ENCODE measurements at regions not wholly inside any gene's neighbourhood (a gene's known extent, or its start where the extent isn't known, plus 50 kb on each side); places are given as distances from the start of the nearest gene placed in this dataset.

GRCh38 chr11:28798286-28798685, 690.1 kb downstream of the METTL15 start:
- DNase-seq, result no peak

DNA sequence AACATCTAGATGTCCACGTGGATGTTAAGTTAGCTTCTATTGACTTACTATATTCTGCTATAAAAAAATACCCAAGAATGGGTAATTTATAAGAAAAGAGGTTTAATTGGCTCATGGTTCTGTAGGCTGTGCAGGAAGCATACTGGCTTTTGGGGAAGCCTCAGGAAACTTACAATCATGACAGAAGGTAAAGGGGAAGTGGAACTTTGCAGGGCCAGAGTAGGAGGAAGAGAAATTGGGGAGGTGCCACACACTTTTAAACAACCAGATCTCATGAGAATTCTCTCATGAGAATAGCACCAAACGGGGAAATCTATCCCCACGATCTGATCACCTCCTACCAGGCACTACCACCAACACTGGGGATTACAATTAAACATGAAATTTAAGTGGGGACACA, 689.3 kb downstream of the METTL15 start:
- no peak for DNase-seq

DNA sequence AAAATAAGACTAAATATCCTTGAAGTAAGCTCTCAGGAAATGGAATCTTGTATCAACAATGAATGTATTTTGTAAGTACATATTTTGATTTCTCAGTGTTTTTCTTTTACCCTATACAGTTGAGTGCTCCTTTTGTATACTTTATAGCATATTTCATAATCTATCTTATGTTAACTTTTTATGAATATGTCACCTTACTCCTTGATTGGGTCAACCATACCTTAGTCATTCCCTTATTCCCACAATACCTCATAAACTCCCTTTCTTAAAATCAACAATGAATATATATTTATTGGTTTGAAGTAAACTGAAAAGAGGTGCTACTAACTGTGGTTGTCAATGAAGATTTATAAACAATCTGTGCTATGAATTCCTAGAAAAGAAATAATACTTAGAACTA, 686.2 kb downstream of the METTL15 start:
- no peak for DNase-seq

DNA sequence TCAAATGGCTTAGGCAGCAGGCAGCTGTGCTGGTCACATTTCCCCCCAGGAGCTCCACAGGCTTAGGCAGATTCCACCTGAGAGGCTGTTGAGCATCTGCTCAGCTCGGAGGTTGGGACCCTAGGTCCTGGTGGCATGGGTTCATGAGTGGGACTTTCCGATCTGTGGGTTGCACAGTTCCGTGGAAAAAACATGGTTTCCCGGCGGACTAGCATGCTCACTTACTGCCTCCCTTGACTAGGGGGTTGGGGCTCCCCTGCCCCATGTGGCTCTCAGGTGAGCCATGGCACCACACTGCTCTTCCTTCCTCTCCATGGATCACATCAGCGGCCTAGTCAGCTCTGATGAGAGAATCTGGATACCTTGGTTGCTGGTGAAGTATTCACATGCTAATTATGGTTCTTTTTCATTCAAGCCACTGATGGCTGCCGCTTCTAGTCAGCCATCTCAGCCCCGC, 685.1 kb downstream of the METTL15 start:
- no peak for DNase-seq

GRCh38 chr11:28792856-28793255, 684.7 kb downstream of the METTL15 start:
- no peak for DNase-seq

DNA sequence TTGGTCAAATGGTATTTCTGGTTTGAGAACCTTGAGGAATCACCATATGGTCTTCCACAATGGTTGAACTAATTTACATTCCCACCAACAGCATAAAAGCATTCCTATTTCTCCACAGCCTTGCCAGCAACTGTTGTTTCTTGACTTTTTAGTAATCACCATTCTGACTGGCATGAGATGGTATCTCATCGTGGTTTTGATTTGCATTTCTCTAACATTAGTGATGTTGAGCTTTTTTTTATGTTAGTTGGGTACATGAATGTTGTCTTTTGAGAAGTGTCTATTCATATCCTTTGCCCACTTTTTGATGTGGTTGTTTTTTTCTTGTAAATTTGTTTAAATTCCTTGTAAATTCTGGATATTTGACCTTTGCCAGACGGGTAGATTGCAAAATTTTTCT, 679.7 kb downstream of the METTL15 start:
- DNase-seq, result peak; percentile 21

DNA sequence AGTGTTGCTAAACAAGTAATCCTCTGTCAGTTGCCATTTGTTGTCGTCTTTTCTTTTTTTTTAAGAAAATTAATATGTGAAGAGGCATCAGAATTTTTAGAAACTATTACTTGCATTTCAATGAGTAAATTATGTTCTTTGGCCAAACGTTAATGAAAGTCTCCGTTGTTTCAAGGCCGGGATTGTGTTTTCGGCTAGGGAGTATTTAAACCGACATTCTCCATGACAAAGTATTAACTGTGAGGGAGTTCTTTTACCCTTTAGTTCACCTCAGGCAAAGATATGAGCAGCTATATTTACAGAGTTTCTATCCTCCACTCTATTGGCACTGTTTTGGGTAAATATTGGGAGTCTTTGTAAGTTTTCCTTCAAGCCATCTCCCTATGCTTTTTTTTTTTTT, 668.9 kb downstream of the METTL15 start:
- no peak for DNase-seq

DNA sequence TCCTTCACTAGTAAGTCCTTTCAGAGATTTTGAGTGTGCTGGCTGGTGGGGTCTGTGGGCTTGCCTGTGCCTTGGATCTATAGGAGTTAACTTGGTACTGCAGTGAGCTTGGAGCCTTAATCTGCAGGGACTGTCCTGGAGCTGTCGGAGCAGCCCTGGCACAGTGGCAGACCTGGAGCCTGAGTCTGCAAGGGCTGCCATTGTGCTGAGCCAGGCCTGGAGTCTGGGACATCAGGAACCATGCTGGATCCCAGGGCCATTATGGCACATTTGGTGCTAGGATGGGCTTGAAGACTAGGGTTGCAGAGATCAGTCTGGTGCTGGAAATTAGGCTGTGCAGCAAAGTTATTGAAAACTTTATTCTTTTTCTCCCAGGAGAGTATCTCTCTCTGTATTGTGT, 665.4 kb downstream of the METTL15 start:
- no peak for DNase-seq

GRCh38 chr11:28770806-28771205, 662.6 kb downstream of the METTL15 start:
- DNase-seq, result no peak

- peak; percentile 64 for DNase-seq
Measured at GRCh38 chr11:28767574-28767973, 659.4 kb downstream of the METTL15 start.

- DNase-seq, result peak; percentile 30
Measured at GRCh38 chr11:28763876-28764275, 655.7 kb downstream of the METTL15 start.

- DNase-seq, result peak; percentile 33
Measured at GRCh38 chr11:28763151-28763550, 655.0 kb downstream of the METTL15 start.

GRCh38 chr11:28760676-28761390, 652.6 kb downstream of the METTL15 start:
- peak; percentile 26 for DNase-seq

GRCh38 chr11:28759311-28759710, 651.1 kb downstream of the METTL15 start:
- DNase-seq, result peak; percentile 52

DNA sequence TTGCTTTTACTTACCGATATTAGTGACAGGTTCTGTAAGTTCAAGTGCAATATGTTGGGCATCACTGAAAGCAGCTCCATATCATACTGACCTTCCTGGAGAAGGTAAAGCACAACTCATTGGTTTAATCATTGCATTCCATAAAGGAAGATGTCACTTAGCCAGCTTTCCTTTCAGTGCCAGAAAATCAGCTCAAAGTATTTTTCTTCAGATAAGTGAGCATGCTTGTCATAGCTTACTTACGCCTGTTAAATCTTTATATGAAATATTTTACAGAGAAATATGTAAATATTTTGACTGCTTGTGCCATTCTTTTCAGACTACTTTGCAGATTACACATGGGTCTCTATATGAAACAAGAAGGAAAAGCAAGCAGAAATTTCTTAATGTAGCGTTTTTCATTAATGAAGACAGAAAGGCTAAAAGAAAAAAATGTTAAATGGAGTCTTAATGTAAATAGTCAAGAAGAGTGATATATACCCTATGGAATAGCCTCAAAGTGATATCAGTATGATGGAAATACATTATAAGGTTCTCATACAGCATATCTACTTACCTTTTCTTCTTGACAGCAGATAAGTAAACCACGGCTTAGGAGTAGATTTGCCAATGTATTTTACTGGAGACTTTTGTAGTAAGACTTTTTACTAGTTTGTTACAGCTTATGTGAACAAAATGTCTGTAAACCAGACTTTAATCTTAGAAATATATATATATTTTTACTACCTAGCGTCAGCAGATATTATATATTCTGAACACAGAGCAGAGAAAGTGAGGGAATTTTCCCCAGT, 649.7 kb downstream of the METTL15 start:
- DNase-seq, result peak; percentile 87

GRCh38 chr11:28756977-28757376, 648.8 kb downstream of the METTL15 start:
- peak; percentile 89 for DNase-seq

DNA sequence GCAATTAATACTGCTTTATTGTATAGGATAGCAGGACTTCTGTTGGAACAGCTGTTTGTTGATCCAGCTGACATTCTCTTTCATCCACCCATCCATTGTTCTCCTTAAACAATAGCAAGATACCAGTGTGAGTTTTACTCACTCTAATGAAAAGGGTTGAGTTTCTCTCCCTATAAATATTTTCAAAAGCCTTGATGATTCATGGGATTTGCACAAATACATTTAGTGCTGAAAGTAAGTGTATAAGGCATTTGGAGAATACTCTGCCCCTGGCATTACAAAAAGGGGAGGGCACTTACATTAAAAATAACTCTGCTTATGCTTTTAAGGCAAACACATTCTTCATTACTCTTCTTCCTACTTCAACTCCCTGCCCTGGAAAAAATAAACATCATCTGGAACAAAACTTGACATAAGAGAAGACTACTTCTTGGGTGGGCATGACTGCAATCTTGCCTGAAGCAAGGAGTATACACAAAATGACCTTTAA, 634.9 kb downstream of the METTL15 start:
- DNase-seq, result no peak

DNA sequence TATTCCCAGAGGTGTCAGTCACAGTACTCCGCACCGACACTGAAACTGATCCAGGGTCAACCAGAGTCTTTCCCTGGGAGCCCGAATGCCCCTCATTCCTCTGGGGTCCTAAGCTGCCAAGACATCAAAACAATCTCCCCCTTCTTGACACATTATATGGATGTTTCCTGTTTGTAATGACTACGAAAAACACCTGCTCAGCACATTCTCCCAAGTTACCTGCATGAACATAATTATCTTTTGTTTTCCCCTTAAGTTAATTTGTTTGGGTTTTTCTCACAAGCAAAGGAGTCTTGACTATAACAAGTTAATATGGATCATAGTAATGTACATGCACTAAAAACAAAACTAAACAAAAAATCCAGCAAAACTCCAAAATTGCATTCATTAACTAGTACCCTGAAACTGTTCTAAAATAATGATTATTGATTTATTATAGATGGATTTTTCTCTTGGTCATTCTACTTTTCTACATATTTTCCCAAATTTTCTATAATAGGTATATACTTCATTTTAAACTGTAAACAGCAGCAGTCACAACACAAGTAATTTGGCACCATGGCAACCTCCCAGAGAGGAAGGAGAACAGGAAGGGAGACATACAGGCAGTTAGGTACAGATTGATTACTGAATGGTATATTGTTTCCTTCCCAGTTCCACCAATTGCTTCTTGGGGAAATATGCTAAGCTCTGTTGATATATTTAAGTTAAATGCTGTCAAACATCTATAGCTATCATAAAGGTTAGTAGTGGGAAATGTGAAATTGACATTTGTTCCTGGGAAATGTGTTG, 631.5 kb downstream of the METTL15 start:
- no peak for DNase-seq

- DNase-seq, result peak; percentile 25
Measured at GRCh38 chr11:28738549-28738948, 630.4 kb downstream of the METTL15 start.

DNA sequence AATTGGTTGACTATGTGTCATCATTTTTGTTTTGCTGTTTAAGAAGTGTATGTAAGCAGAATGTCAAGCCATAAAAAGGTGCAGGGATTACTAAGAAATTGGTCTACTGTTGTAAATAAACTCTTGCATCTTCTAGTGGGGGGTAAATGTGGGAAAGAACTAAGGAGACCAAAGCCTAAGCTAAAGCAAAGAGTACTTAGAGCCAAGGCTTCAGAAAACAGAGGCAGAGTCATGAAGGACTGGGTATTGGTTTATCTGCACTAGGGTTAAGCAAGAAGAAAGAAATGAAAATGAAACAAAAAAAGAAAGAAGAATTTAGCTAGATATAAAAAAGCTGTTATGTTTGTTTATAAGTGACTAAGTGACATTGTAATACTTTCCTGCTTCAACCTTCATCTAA, 628.1 kb downstream of the METTL15 start:
- DNase-seq, result no peak

- no peak for DNase-seq
Measured at GRCh38 chr11:28735511-28735910, 627.3 kb downstream of the METTL15 start.

GRCh38 chr11:28730889-28731288, 622.7 kb downstream of the METTL15 start:
- no peak for DNase-seq

DNA sequence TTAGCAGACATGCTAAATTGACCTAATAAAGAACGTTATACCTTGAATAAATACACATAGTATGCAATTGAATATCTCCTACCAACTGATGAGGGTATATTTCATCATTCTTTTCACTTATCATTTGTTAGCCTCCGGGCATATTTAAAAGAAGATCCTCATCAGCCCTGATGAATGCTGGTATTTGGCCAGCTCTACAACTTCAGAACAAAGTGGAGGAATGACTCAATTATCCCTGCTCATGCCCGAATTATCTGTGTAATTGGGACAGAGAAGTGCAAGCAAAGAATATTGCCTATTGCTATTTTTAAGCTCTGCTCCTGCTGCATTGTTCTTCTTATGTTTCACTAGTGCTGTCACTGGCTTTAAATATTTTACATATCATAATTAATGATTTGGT, 622.1 kb downstream of the METTL15 start:
- no peak for DNase-seq
